ENCODE measurements at regions not wholly inside any gene's neighbourhood (a gene's known extent, or its start where the extent isn't known, plus 50 kb on each side); places are given as distances from the start of the nearest gene placed in this dataset.

GRCh38 chr6:105468850-105469249, 66.0 kb upstream of the PREP start:
- intact Hi-C loops (cut with DNase I; ENCODE audit: low total_unique reads), result no loop called here
- no peaks in the 10 kb centered on the region for H3K9me3 ChIP-seq
- H3K36me3 ChIP-seq (ENCODE audit: low read depth, missing control alignments), result no peaks in the 10 kb centered on the region
- no peak overlapping the region for H3K4me3 ChIP-seq
- WGBS, 2 donors, result 74 to 86% methylated on average over 4 of the region's 4 CpGs
- TF ChIP-seq POLR2A (IDR thresholded peaks at IDR 0.05) (no peak), CTCF (IDR thresholded peaks at IDR 0.05) (no peak)
- no peak for DNase-seq
- no peak overlapping the region for H3K27ac ChIP-seq
- no peaks in the 10 kb centered on the region for H3K27me3 ChIP-seq
- no peaks in the 10 kb centered on the region for H3K4me1 ChIP-seq

GRCh38 chr6:105460860-105461259, 58.0 kb upstream of the PREP start:
- no peaks in the 10 kb centered on the region for H3K36me3 ChIP-seq (ENCODE audit: low read depth, missing control alignments)
- no peak overlapping the region for H3K27ac ChIP-seq
- H3K27me3 ChIP-seq, result no peaks in the 10 kb centered on the region
- intact Hi-C loops (cut with DNase I; ENCODE audit: low total_unique reads), result no loop called here
- no peak overlapping the region for H3K4me3 ChIP-seq
- 89 to 90% methylated on average over 4 of the region's 4 CpGs for WGBS, 2 donors
- H3K9me3 ChIP-seq, result no peaks in the 10 kb centered on the region
- no peak for DNase-seq
- no peak for TF ChIP-seq POLR2A (IDR thresholded peaks at IDR 0.05)
- TF ChIP-seq CTCF (IDR thresholded peaks at IDR 0.05), result no peak
- no peaks in the 10 kb centered on the region for H3K4me1 ChIP-seq

- Histone ChIP-seq H3K4me3 (no peak overlapping the region), H3K9me3 (no peaks in the 10 kb centered on the region), H3K36me3 (ENCODE audit: low read depth, missing control alignments) (no peaks in the 10 kb centered on the region), H3K4me1 (no peaks in the 10 kb centered on the region), H3K27ac (no peak overlapping the region), H3K27me3 (no peaks in the 10 kb centered on the region)
- TF ChIP-seq CTCF (IDR thresholded peaks at IDR 0.05) (no peak), POLR2A (IDR thresholded peaks at IDR 0.05) (no peak)
- intact Hi-C loops (cut with DNase I; ENCODE audit: low total_unique reads), result no loop called here
- 79 to 93% methylated on average over 1 of the region's 1 CpG for WGBS, 2 donors
- no peak for DNase-seq
Observed at GRCh38 chr6:105459864-105460263, 57.0 kb upstream of the PREP start.

GRCh38 chr6:105459049-105459448, 56.2 kb upstream of the PREP start:
- no peak for TF ChIP-seq CTCF (IDR thresholded peaks at IDR 0.05)
- no peak for TF ChIP-seq POLR2A (IDR thresholded peaks at IDR 0.05)
- Histone ChIP-seq H3K36me3 (ENCODE audit: low read depth, missing control alignments) (no peaks in the 10 kb centered on the region), H3K27me3 (no peaks in the 10 kb centered on the region), H3K27ac (no peak overlapping the region), H3K4me3 (no peak overlapping the region), H3K9me3 (no peaks in the 10 kb centered on the region), H3K4me1 (no peaks in the 10 kb centered on the region)
- intact Hi-C loops (cut with DNase I; ENCODE audit: low total_unique reads), result no loop called here
- no peak for DNase-seq
- WGBS, 2 donors, result 86 to 93% methylated on average over 9 of the region's 9 CpGs

- 90 to 100% methylated on average over 1 of the region's 1 CpG for WGBS, 2 donors
- no peak for DNase-seq
- no peak for TF ChIP-seq POLR2A (IDR thresholded peaks at IDR 0.05)
- no peak for TF ChIP-seq CTCF (IDR thresholded peaks at IDR 0.05)
- Histone ChIP-seq H3K27ac (no peak overlapping the region), H3K36me3 (ENCODE audit: low read depth, missing control alignments) (no peaks in the 10 kb centered on the region), H3K4me3 (no peak overlapping the region), H3K27me3 (no peaks in the 10 kb centered on the region), H3K4me1 (no peaks in the 10 kb centered on the region), H3K9me3 (no peaks in the 10 kb centered on the region)
- intact Hi-C loops (cut with DNase I; ENCODE audit: low total_unique reads), result no loop called here
Observed at GRCh38 chr6:105458551-105458950, 55.7 kb upstream of the PREP start.

Measured in testis (tissue), 2 donors.